A549 (cell line): ENCODE measurements at regions not wholly inside any gene's neighbourhood (a gene's known extent, or its start where the extent isn't known, plus 50 kb on each side); places are given as distances from the start of the nearest gene placed in this dataset.
A peak's percentile ranks its signal among the peaks of the same experiment; 100 is the strongest.

Experiments used
- ATAC-seq, 2 experiments: fragments of 200-7000 bp in 1 of 2; fragments of >200 bp in 1 of 2; cut with Nextera tagmentation in 1 of 2; cut with Tn5 transposase in 1 of 2; 3 replicates each; pipeline versions ENCODE4 v1.8.0 to v1.9.1; 2018 to 2020; ENCODE audit warnings: mild to moderate bottlenecking in 1 of 2, moderate library complexity in 1 of 2
- CTCF ChIA-PET: fragments of 300-600 bp; sonication (Branson Sonifier 250); formaldehyde crosslinking; extraction: SDS; loops from one replicate; lab custom pipeline; 2021; ENCODE audit warnings: antibody characterized with exemption, inconsistent platforms; lab: Yijun Ruan, JAX
- POLR2A ChIA-PET: fragments of 350-600 bp; formaldehyde crosslinking; extraction: SDS; loops from one replicate; lab custom pipeline; 2021; ENCODE audit warnings: antibody characterized with exemption, inconsistent platforms; lab: Yijun Ruan, JAX
- DNase-seq, 2 experiments: peaks; one replicate each; pipeline versions ENCODE4 v3.0.0 to v3.0.0-alpha.2; 2011 to 2016; ENCODE audit warnings: low read depth in 1 of 2, low spot score in 1 of 2
- FAIRE-seq: peaks from 2 replicates; lab custom pipeline; 2011; peaks lifted over from hg19 to GRCh38; lab: Jason Lieb, UNC
- H3K27ac ChIP-seq, 2 experiments: fragments of >200 bp; sonication (Bioruptor Twin); formaldehyde crosslinking; 3 replicates each; pipeline ENCODE4 v1.5.1; 2016 to 2017
- H3K4me1 ChIP-seq: fragments of >200 bp; sonication (Bioruptor Twin); formaldehyde crosslinking; 3 replicates; pipeline ENCODE4 v1.6.1; 2016
- H3K4me2 ChIP-seq: fragments of >200 bp; sonication (Bioruptor Twin); formaldehyde crosslinking; 3 replicates; pipeline ENCODE4 v1.6.1; 2016
- H3K4me3 ChIP-seq: fragments of >200 bp; sonication (Bioruptor Twin); formaldehyde crosslinking; 3 replicates; pipeline ENCODE4 v1.5.1; 2016
- H3K9me3 ChIP-seq: fragments of >200 bp; sonication (Bioruptor Twin); formaldehyde crosslinking; 3 replicates; pipeline ENCODE4 v1.6.1; 2016
- ATOH8 ChIP-seq: fragments of 250-450 bp; sonication (Bioruptor Pico); IDR thresholded peaks from 2 replicates; pipeline ENCODE4 v1.5.0; 2020; ENCODE audit warnings: low read depth, mild to moderate bottlenecking, moderate library complexity
- BHLHE40 ChIP-seq: IDR thresholded peaks from 2 replicates; pipeline ENCODE4 v1.6.1; 2012; ENCODE audit warnings: low read depth, low read length, inconsistent platforms
- CBX2 ChIP-seq: fragments of 200-600 bp; sonication (generic); IDR thresholded peaks from 2 replicates; pipeline ENCODE4 v1.6.1; 2016; ENCODE audit warnings: low read depth, mild to moderate bottlenecking, borderline replicate concordance
- CEBPB ChIP-seq, 2 experiments: fragments of >200 bp in 1 of 2; sonication (Bioruptor Twin) in 1 of 2; formaldehyde crosslinking in 1 of 2; IDR thresholded peaks; 2 replicates each; pipeline ENCODE4 v1.6.1; 2012 to 2016
- CHD2 ChIP-seq: fragments of 150-350 bp; IDR thresholded peaks from 2 replicates; pipeline ENCODE4 v1.6.1; 2014; ENCODE audit warnings: low read length; ENCODE audit not compliant: partially characterized antibody
- E2F6 ChIP-seq: IDR thresholded peaks from 2 replicates; pipeline ENCODE4 v1.6.1; 2012; ENCODE audit warnings: low read depth, borderline replicate concordance
- ESRRA ChIP-seq: fragments of 150-350 bp; IDR thresholded peaks from 2 replicates; pipeline ENCODE4 v1.6.1; 2014; ENCODE audit warnings: mild to moderate bottlenecking, low read length, borderline replicate concordance
- FOXS1 ChIP-seq: fragments of 250-450 bp; sonication (Bioruptor Pico); IDR thresholded peaks from 2 replicates; pipeline ENCODE4 v1.5.0; 2020; ENCODE audit warnings: mild to moderate bottlenecking, moderate library complexity
- GATA3 ChIP-seq: IDR thresholded peaks from 2 replicates; pipeline ENCODE4 v1.6.1; 2012; ENCODE audit warnings: borderline replicate concordance
- HES2 ChIP-seq: fragments of >200 bp; sonication (Bioruptor Twin); formaldehyde crosslinking; IDR thresholded peaks from 2 replicates; pipeline ENCODE4 v1.6.1; 2016
- HOXA7 ChIP-seq: fragments of 250-450 bp; sonication (Bioruptor Pico); IDR thresholded peaks from 2 replicates; pipeline ENCODE4 v1.5.0; 2020; ENCODE audit warnings: mild to moderate bottlenecking, moderate library complexity
- HOXB13 ChIP-seq: fragments of 250-450 bp; sonication (Bioruptor Pico); IDR thresholded peaks from 2 replicates; pipeline ENCODE4 v1.5.0; 2020; ENCODE audit warnings: low read depth, mild to moderate bottlenecking, moderate library complexity
- HOXB5 ChIP-seq: fragments of 250-450 bp; sonication (Bioruptor Pico); IDR thresholded peaks from 2 replicates; pipeline ENCODE4 v1.5.0; 2020; ENCODE audit warnings: mild to moderate bottlenecking, moderate library complexity
- JUN ChIP-seq, 2 experiments: fragments of >200 bp; sonication (Bioruptor Twin); formaldehyde crosslinking; IDR thresholded peaks; 2 replicates in 1 of 2; 3 replicates in 1 of 2; pipeline ENCODE4 v1.6.1; 2016 to 2017
- JUNB ChIP-seq: fragments of >200 bp; sonication (Bioruptor Twin); formaldehyde crosslinking; IDR thresholded peaks from 2 replicates; pipeline ENCODE4 v1.6.1; 2016
- KDM5A ChIP-seq: fragments of 200-600 bp; sonication (generic); IDR thresholded peaks from 2 replicates; pipeline ENCODE4 v1.6.1; 2016; ENCODE audit warnings: antibody characterized with exemption, mild to moderate bottlenecking
- MAX ChIP-seq: IDR thresholded peaks from 2 replicates; pipeline ENCODE4 v1.6.1; 2012
- NFE2L2 ChIP-seq: fragments of 150-350 bp; conservative IDR thresholded peaks from 2 replicates; pipeline ENCODE4 v1.6.1; 2014; ENCODE audit warnings: low read length
- POLR2A ChIP-seq: IDR thresholded peaks from 2 replicates; pipeline ENCODE4 v1.6.1; 2012; ENCODE audit warnings: mild to moderate bottlenecking, low read length
- RAD21 ChIP-seq, 2 experiments: fragments of >200 bp in 1 of 2; sonication (Bioruptor Twin) in 1 of 2; formaldehyde crosslinking in 1 of 2; IDR thresholded peaks in 1 of 2; conservative IDR thresholded peaks in 1 of 2; 2 replicates in 1 of 2; 3 replicates in 1 of 2; pipeline ENCODE4 v1.6.1; 2012 to 2018; ENCODE audit warnings: inconsistent platforms in 1 of 2
- REST ChIP-seq: fragments of 200-600 bp; sonication (generic); IDR thresholded peaks from 2 replicates; pipeline ENCODE4 v1.6.1; 2016; ENCODE audit warnings: antibody characterized with exemption, mild to moderate bottlenecking, moderate library complexity
- RFX5 ChIP-seq: fragments of 450-650 bp; IDR thresholded peaks from 2 replicates; pipeline ENCODE4 v1.7.1; 2014; ENCODE audit warnings: antibody characterized with exemption, mild to moderate bottlenecking, moderate library complexity
- RNF2 ChIP-seq: fragments of 200-600 bp; sonication (generic); IDR thresholded peaks from 2 replicates; pipeline ENCODE4 v1.6.1; 2016; ENCODE audit warnings: low read depth, mild to moderate bottlenecking, antibody characterized with exemption, moderate library complexity, borderline replicate concordance
- SMC3 ChIP-seq: fragments of >200 bp; sonication (Bioruptor Twin); formaldehyde crosslinking; IDR thresholded peaks from 3 replicates; pipeline ENCODE4 v1.6.1; 2018; ENCODE audit warnings: inconsistent platforms
- SREBF2 ChIP-seq: fragments of 450-650 bp; IDR thresholded peaks from 2 replicates; pipeline ENCODE4 v1.6.1; 2014; ENCODE audit warnings: mild to moderate bottlenecking, moderate library complexity
- TFCP2L1 ChIP-seq: fragments of 250-450 bp; sonication (Bioruptor Pico); IDR thresholded peaks from 2 replicates; pipeline ENCODE4 v1.5.0; 2021; ENCODE audit warnings: mild to moderate bottlenecking
- USF2 ChIP-seq: fragments of 450-650 bp; IDR thresholded peaks from 2 replicates; pipeline ENCODE4 v1.6.1; 2014; ENCODE audit warnings: antibody characterized with exemption
- ZNF302 ChIP-seq: fragments of 250-450 bp; sonication (Bioruptor Pico); IDR thresholded peaks from 2 replicates; pipeline ENCODE4 v1.9.0; 2021; ENCODE audit warnings: inconsistent platforms, mild to moderate bottlenecking, moderate library complexity
- WGBS: methylation state at CpG from one replicate; pipeline ENCODE4 v1.1.6; 2017; ENCODE audit errors: missing lambda C conversion rate; 5-methylcytosine and 5-hydroxymethylcytosine counted together

GRCh38 chr17:37825851-37826250 is 81.0 kb upstream of the HNF1B start:
- no peak for ATAC-seq
- FAIRE-seq = no peak
- Histone ChIP-seq H3K4me1 (peaks cover 44% of the 10 kb centered on the region), H3K9me3 (no peaks in the 10 kb centered on the region), H3K27ac (peak overlapping the region; percentile 7 to 87; a peak in 5 of 6 replicates)
- TF ChIP-seq RAD21 (conservative IDR thresholded peaks at IDR 0.05 in 1 of 2, IDR thresholded peaks at IDR 0.05 in 1 of 2) (no peak), RFX5 (no peak), FOXS1 (CRISPR knock-in tag) (no peak), POLR2A (no peak), HES2 (no peak), JUNB (no peak), CBX2 (no peak), HOXB5 (no peak), NFE2L2 (no peak)
- TF ChIP-seq, all 56 proteins: peak for 0
- ChIA-PET POLR2A (interaction anchor here (0.6 kb wide), 1 partner anchor 1759 kb away, joined by 5 read pairs; no protein-coding TSS in a partner anchor), CTCF (interaction anchor here (1.0 to 3.8 kb wide), 9 partner anchors 9 to 454 kb away, joined by 3 to 29 read pairs (median 5); partner anchors contain the start of gene HNF1B)
- no peak for DNase-seq
- Histone ChIP-seq H3K4me3 (no peak overlapping the region), H3K4me2 (no peak overlapping the region)
- 91% methylated on average over 2 of the region's 2 CpGs for WGBS

- FAIRE-seq = no peak
- peak overlapping the region; percentile 59 for H3K4me2 ChIP-seq
- peaks cover 54% of the 10 kb centered on the region for H3K4me1 ChIP-seq
- peak overlapping the region; percentile 73 to 87 for H3K27ac ChIP-seq
- 22% methylated on average over 12 of the region's 13 CpGs for WGBS
- no peaks in the 10 kb centered on the region for H3K9me3 ChIP-seq
- POLR2A ChIA-PET = interaction anchor here (1.3 kb wide), 1 partner anchor 80 kb away, joined by 7 read pairs; the partner anchor contains the start of gene HNF1B
- DNase-seq = peak; percentile 79 to 95
- CTCF ChIA-PET = interaction anchor here (1.1 to 3.8 kb wide), 7 partner anchors 8 to 175 kb away, joined by 3 to 29 read pairs (median 5); partner anchors contain the start of gene HNF1B
- ATAC-seq = peak; percentile 90 to 93
- no peak overlapping the region for H3K4me3 ChIP-seq
- TF ChIP-seq HES2 = no peak
- TF ChIP-seq MAX = peak; percentile 90
- TF ChIP-seq GATA3 = no peak
- TF ChIP-seq HOXB5 = peak; percentile 53; the same call in 1 of the 2 replicates
- no peak for TF ChIP-seq KDM5A
- no peak for TF ChIP-seq HOXA7
- no peak for TF ChIP-seq RNF2
- peak; percentile 81; the same call in 1 of the 2 replicates for TF ChIP-seq E2F6
- TF ChIP-seq SMC3 = no peak
- TF ChIP-seq JUNB = no peak
- no peak for TF ChIP-seq ATOH8
- no peak for TF ChIP-seq TFCP2L1 (CRISPR knock-in tag)
- TF ChIP-seq USF2 = no peak
- TF ChIP-seq HOXB13 (CRISPR knock-in tag) = peak; percentile 54; the same call in 1 of the 2 replicates
- no peak for TF ChIP-seq POLR2A
- no peak for TF ChIP-seq FOXS1 (CRISPR knock-in tag)
- no peak; a peak in 1 of 5 replicates for TF ChIP-seq JUN (IDR thresholded peaks at IDR 0.05)
- TF ChIP-seq BHLHE40 = no peak
- no peak for TF ChIP-seq SREBF2
- TF ChIP-seq ESRRA = no peak
- TF ChIP-seq NFE2L2 = no peak
- no peak for TF ChIP-seq CEBPB (IDR thresholded peaks at IDR 0.05)
- no peak for TF ChIP-seq REST
- no peak for TF ChIP-seq CHD2
- TF ChIP-seq ZNF302 (CRISPR knock-in tag) = peak; percentile 59; the same call in 1 of the 2 replicates
- TF ChIP-seq RAD21 (conservative IDR thresholded peaks at IDR 0.05 in 1 of 2, IDR thresholded peaks at IDR 0.05 in 1 of 2) = 0 out of 5 replicates have a peak, but pooled peaks of 1 of the 2 experiments have one; percentile 3
Observed at GRCh38 chr17:37824534-37825485, 80.0 kb upstream of the HNF1B start.
